A549 (cell line): ENCODE measurements at regions not wholly inside any gene's neighbourhood (a gene's known extent, or its start where the extent isn't known, plus 50 kb on each side); places are given as distances from the start of the nearest gene placed in this dataset.

Experiments used
- ATAC-seq, 2 experiments: fragments of 200-7000 bp in 1 of 2; fragments of >200 bp in 1 of 2; cut with Nextera tagmentation in 1 of 2; cut with Tn5 transposase in 1 of 2; 3 replicates each; pipeline versions ENCODE4 v1.8.0 to v1.9.1; 2018 to 2020; ENCODE audit warnings: mild to moderate bottlenecking in 1 of 2, moderate library complexity in 1 of 2
- CTCF ChIA-PET: fragments of 300-600 bp; sonication (Branson Sonifier 250); formaldehyde crosslinking; extraction: SDS; loops from one replicate; lab custom pipeline; 2021; ENCODE audit warnings: antibody characterized with exemption, inconsistent platforms; lab: Yijun Ruan, JAX
- POLR2A ChIA-PET: fragments of 350-600 bp; formaldehyde crosslinking; extraction: SDS; loops from one replicate; lab custom pipeline; 2021; ENCODE audit warnings: antibody characterized with exemption, inconsistent platforms; lab: Yijun Ruan, JAX
- DNase-seq, 2 experiments: peaks; one replicate each; pipeline versions ENCODE4 v3.0.0 to v3.0.0-alpha.2; 2011 to 2016; ENCODE audit warnings: low read depth in 1 of 2, low spot score in 1 of 2
- FAIRE-seq: peaks from 2 replicates; lab custom pipeline; 2011; peaks lifted over from hg19 to GRCh38; lab: Jason Lieb, UNC
- H3K27ac ChIP-seq, 2 experiments: fragments of >200 bp; sonication (Bioruptor Twin); formaldehyde crosslinking; 3 replicates each; pipeline ENCODE4 v1.5.1; 2016 to 2017
- H3K4me1 ChIP-seq: fragments of >200 bp; sonication (Bioruptor Twin); formaldehyde crosslinking; 3 replicates; pipeline ENCODE4 v1.6.1; 2016
- H3K4me2 ChIP-seq: fragments of >200 bp; sonication (Bioruptor Twin); formaldehyde crosslinking; 3 replicates; pipeline ENCODE4 v1.6.1; 2016
- H3K4me3 ChIP-seq: fragments of >200 bp; sonication (Bioruptor Twin); formaldehyde crosslinking; 3 replicates; pipeline ENCODE4 v1.5.1; 2016
- H3K9me3 ChIP-seq: fragments of >200 bp; sonication (Bioruptor Twin); formaldehyde crosslinking; 3 replicates; pipeline ENCODE4 v1.6.1; 2016
- CBX2 ChIP-seq: fragments of 200-600 bp; sonication (generic); IDR thresholded peaks from 2 replicates; pipeline ENCODE4 v1.6.1; 2016; ENCODE audit warnings: low read depth, mild to moderate bottlenecking, borderline replicate concordance
- EHF ChIP-seq: fragments of 250-450 bp; sonication (Bioruptor Pico); IDR thresholded peaks from 2 replicates; pipeline ENCODE4 v1.5.0; 2020; ENCODE audit warnings: mild to moderate bottlenecking
- EP300 ChIP-seq, 2 experiments: fragments of >200 bp; sonication (Bioruptor Twin); formaldehyde crosslinking; IDR thresholded peaks; 2 replicates in 1 of 2; 3 replicates in 1 of 2; pipeline ENCODE4 v1.6.1; 2016 to 2017
- FOSL2 ChIP-seq, 2 experiments: fragments of 450-650 bp in 1 of 2; fragments of >200 bp in 1 of 2; sonication (Bioruptor Twin) in 1 of 2; formaldehyde crosslinking; IDR thresholded peaks; 2 replicates each; pipeline versions ENCODE4 v1.5.0 to v1.6.1; 2016 to 2020; ENCODE audit warnings: mild to moderate bottlenecking in 1 of 2, moderate library complexity in 1 of 2
- HDAC2 ChIP-seq: fragments of 200-600 bp; sonication (generic); IDR thresholded peaks from 2 replicates; pipeline ENCODE4 v1.6.1; 2016
- HEYL ChIP-seq: fragments of 250-450 bp; sonication (Bioruptor Pico); IDR thresholded peaks from 2 replicates; pipeline ENCODE4 v1.8.0; 2021; ENCODE audit warnings: mild to moderate bottlenecking, moderate library complexity
- HOXB13 ChIP-seq: fragments of 250-450 bp; sonication (Bioruptor Pico); IDR thresholded peaks from 2 replicates; pipeline ENCODE4 v1.5.0; 2020; ENCODE audit warnings: low read depth, mild to moderate bottlenecking, moderate library complexity
- JUNB ChIP-seq: fragments of >200 bp; sonication (Bioruptor Twin); formaldehyde crosslinking; IDR thresholded peaks from 2 replicates; pipeline ENCODE4 v1.6.1; 2016
- KDM5A ChIP-seq: fragments of 200-600 bp; sonication (generic); IDR thresholded peaks from 2 replicates; pipeline ENCODE4 v1.6.1; 2016; ENCODE audit warnings: antibody characterized with exemption, mild to moderate bottlenecking
- MAX ChIP-seq: IDR thresholded peaks from 2 replicates; pipeline ENCODE4 v1.6.1; 2012
- NFE2L2 ChIP-seq: fragments of 150-350 bp; conservative IDR thresholded peaks from 2 replicates; pipeline ENCODE4 v1.6.1; 2014; ENCODE audit warnings: low read length
- NPAS2 ChIP-seq: fragments of 250-450 bp; sonication (Bioruptor Pico); IDR thresholded peaks from 2 replicates; pipeline ENCODE4 v1.8.0; 2022; ENCODE audit warnings: mild to moderate bottlenecking, moderate library complexity, borderline replicate concordance
- NR3C1 ChIP-seq: fragments of >200 bp; sonication (Bioruptor Twin); formaldehyde crosslinking; IDR thresholded peaks from 3 replicates; pipeline ENCODE4 v1.6.1; 2017
- PHF8 ChIP-seq: fragments of 200-600 bp; sonication (generic); IDR thresholded peaks from 2 replicates; pipeline ENCODE4 v1.6.1; 2016; ENCODE audit warnings: low read depth, mild to moderate bottlenecking, antibody characterized with exemption, moderate library complexity, borderline replicate concordance
- POLR2A ChIP-seq: IDR thresholded peaks from 2 replicates; pipeline ENCODE4 v1.6.1; 2012; ENCODE audit warnings: mild to moderate bottlenecking, low read length
- RAD21 ChIP-seq, 2 experiments: fragments of >200 bp in 1 of 2; sonication (Bioruptor Twin) in 1 of 2; formaldehyde crosslinking in 1 of 2; IDR thresholded peaks in 1 of 2; conservative IDR thresholded peaks in 1 of 2; 2 replicates in 1 of 2; 3 replicates in 1 of 2; pipeline ENCODE4 v1.6.1; 2012 to 2018; ENCODE audit warnings: inconsistent platforms in 1 of 2
- RCOR1 ChIP-seq: fragments of 150-350 bp; IDR thresholded peaks from 2 replicates; pipeline ENCODE4 v1.6.1; 2014; ENCODE audit warnings: antibody characterized with exemption, low read length, low read depth
- REST ChIP-seq: fragments of 200-600 bp; sonication (generic); IDR thresholded peaks from 2 replicates; pipeline ENCODE4 v1.6.1; 2016; ENCODE audit warnings: antibody characterized with exemption, mild to moderate bottlenecking, moderate library complexity
- RFX5 ChIP-seq: fragments of 450-650 bp; IDR thresholded peaks from 2 replicates; pipeline ENCODE4 v1.7.1; 2014; ENCODE audit warnings: antibody characterized with exemption, mild to moderate bottlenecking, moderate library complexity
- SREBF2 ChIP-seq: fragments of 450-650 bp; IDR thresholded peaks from 2 replicates; pipeline ENCODE4 v1.6.1; 2014; ENCODE audit warnings: mild to moderate bottlenecking, moderate library complexity
- TFCP2L1 ChIP-seq: fragments of 250-450 bp; sonication (Bioruptor Pico); IDR thresholded peaks from 2 replicates; pipeline ENCODE4 v1.5.0; 2021; ENCODE audit warnings: mild to moderate bottlenecking
- ZC3H11A ChIP-seq: fragments of 450-650 bp; IDR thresholded peaks from 2 replicates; pipeline ENCODE4 v1.6.1; 2014; ENCODE audit warnings: antibody characterized with exemption, mild to moderate bottlenecking
- WGBS: methylation state at CpG from one replicate; pipeline ENCODE4 v1.1.6; 2017; ENCODE audit errors: missing lambda C conversion rate; 5-methylcytosine and 5-hydroxymethylcytosine counted together
- TF ChIP-seq, protein P1 (sequence below): fragments of >200 bp; sonication (Bioruptor Twin); formaldehyde crosslinking; IDR thresholded peaks from 3 replicates; pipeline ENCODE4 v1.5.1; 2016
- TF ChIP-seq, protein P2 (sequence below): fragments of 150-350 bp; IDR thresholded peaks from 2 replicates; pipeline ENCODE4 v1.6.1; 2014; ENCODE audit warnings: low read depth, mild to moderate bottlenecking, low read length

GRCh38 chr20:52405417-52405816, 213.8 kb upstream of the ZFP64 start:
- Histone ChIP-seq H3K4me3 (no peak overlapping the region), H3K27ac (no peak overlapping the region), H3K4me2 (no peak overlapping the region), H3K9me3 (no peaks in the 10 kb centered on the region), H3K4me1 (no peaks in the 10 kb centered on the region)
- ATAC-seq (no peak), DNase-seq (no peak), FAIRE-seq (no peak)
- WGBS: 0% methylated on average over 1 of the region's 1 CpG
- ChIA-PET POLR2A (no interaction called here), CTCF (no interaction called here)
- TF ChIP-seq, protein P1, sequence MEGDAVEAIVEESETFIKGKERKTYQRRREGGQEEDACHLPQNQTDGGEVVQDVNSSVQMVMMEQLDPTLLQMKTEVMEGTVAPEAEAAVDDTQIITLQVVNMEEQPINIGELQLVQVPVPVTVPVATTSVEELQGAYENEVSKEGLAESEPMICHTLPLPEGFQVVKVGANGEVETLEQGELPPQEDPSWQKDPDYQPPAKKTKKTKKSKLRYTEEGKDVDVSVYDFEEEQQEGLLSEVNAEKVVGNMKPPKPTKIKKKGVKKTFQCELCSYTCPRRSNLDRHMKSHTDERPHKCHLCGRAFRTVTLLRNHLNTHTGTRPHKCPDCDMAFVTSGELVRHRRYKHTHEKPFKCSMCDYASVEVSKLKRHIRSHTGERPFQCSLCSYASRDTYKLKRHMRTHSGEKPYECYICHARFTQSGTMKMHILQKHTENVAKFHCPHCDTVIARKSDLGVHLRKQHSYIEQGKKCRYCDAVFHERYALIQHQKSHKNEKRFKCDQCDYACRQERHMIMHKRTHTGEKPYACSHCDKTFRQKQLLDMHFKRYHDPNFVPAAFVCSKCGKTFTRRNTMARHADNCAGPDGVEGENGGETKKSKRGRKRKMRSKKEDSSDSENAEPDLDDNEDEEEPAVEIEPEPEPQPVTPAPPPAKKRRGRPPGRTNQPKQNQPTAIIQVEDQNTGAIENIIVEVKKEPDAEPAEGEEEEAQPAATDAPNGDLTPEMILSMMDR: no peak
- TF ChIP-seq KDM5A (no peak), JUNB (no peak), HEYL (CRISPR knock-in tag) (no peak), TFCP2L1 (CRISPR knock-in tag) (no peak), POLR2A (no peak), ZC3H11A (no peak), NR3C1 (no peak), SREBF2 (no peak), NFE2L2 (no peak), NPAS2 (no peak), PHF8 (no peak), HOXB13 (CRISPR knock-in tag) (no peak), RCOR1 (no peak), RFX5 (no peak), RAD21 (conservative IDR thresholded peaks at IDR 0.05 in 1 of 2, IDR thresholded peaks at IDR 0.05 in 1 of 2) (no peak), EP300 (IDR thresholded peaks at IDR 0.05) (no peak), CBX2 (no peak)
- TF ChIP-seq, protein P2, sequence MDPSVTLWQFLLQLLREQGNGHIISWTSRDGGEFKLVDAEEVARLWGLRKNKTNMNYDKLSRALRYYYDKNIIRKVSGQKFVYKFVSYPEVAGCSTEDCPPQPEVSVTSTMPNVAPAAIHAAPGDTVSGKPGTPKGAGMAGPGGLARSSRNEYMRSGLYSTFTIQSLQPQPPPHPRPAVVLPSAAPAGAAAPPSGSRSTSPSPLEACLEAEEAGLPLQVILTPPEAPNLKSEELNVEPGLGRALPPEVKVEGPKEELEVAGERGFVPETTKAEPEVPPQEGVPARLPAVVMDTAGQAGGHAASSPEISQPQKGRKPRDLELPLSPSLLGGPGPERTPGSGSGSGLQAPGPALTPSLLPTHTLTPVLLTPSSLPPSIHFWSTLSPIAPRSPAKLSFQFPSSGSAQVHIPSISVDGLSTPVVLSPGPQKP: no peak

- CTCF ChIA-PET: no interaction called here
- FAIRE-seq: no peak
- H3K4me1 ChIP-seq: no peaks in the 10 kb centered on the region
- 0% methylated on average over 3 of the region's 3 CpGs for WGBS
- no peak for TF ChIP-seq EHF (CRISPR knock-in tag)
- TF ChIP-seq FOSL2 (IDR thresholded peaks at IDR 0.05): no peak
- no peak for TF ChIP-seq FOSL2 (CRISPR knock-in tag; IDR thresholded peaks at IDR 0.05)
- TF ChIP-seq, protein P2: no peak
- no peak for TF ChIP-seq JUNB
- TF ChIP-seq MAX: no peak
- no peak for TF ChIP-seq HDAC2
- TF ChIP-seq REST: no peak
- no peak for TF ChIP-seq EP300 (IDR thresholded peaks at IDR 0.05)
- H3K4me3 ChIP-seq: no peak overlapping the region
- no peak overlapping the region for H3K4me2 ChIP-seq
- ATAC-seq: no peak
- no peaks in the 10 kb centered on the region for H3K9me3 ChIP-seq
- no peak overlapping the region for H3K27ac ChIP-seq
- DNase-seq: no peak
- POLR2A ChIA-PET: no interaction called here
Observed at GRCh38 chr20:52404671-52405070, 213.1 kb upstream of the ZFP64 start.
